Smooth muscle cell (in vitro differentiated cells): ENCODE measurements at regions not wholly inside any gene's neighbourhood (a gene's known extent, or its start where the extent isn't known, plus 50 kb on each side); places are given as distances from the start of the nearest gene placed in this dataset.

Source experiments
- DNase-seq: peaks from one replicate; lab custom pipeline; 2025; ENCODE audit not compliant: unreplicated experiment; lab: John Stamatoyannopoulos, UW
- H2AFZ ChIP-seq: fragments of 200-600 bp; sonication (generic); 2 replicates; pipeline ENCODE4 v1.6.0; 2016; ENCODE audit warnings: antibody characterized with exemption, low read depth, mild to moderate bottlenecking
- H3F3A ChIP-seq: fragments of 200-600 bp; sonication (generic); 2 replicates; pipeline ENCODE4 v1.6.0; 2017; ENCODE audit warnings: antibody characterized with exemption, low read depth
- H3K27ac ChIP-seq: fragments of 200-600 bp; sonication (generic); 2 replicates; pipeline ENCODE4 v1.5.1; 2016; ENCODE audit warnings: low read depth, mild to moderate bottlenecking
- H3K27me3 ChIP-seq: fragments of 200-600 bp; sonication (generic); 2 replicates; pipeline ENCODE4 v1.6.1; 2016; ENCODE audit warnings: low read depth, mild to moderate bottlenecking
- H3K36me3 ChIP-seq: fragments of 200-600 bp; sonication (generic); 2 replicates; pipeline ENCODE4 v1.5.1; 2016; ENCODE audit warnings: low read depth
- H3K4me1 ChIP-seq: fragments of 200-600 bp; sonication (generic); 2 replicates; pipeline ENCODE4 v1.5.1; 2016; ENCODE audit warnings: low read depth
- H3K4me2 ChIP-seq: fragments of 200-600 bp; sonication (generic); 2 replicates; pipeline ENCODE4 v1.6.0; 2016; ENCODE audit warnings: mild to moderate bottlenecking
- H3K4me3 ChIP-seq: fragments of 200-600 bp; sonication (generic); 2 replicates; pipeline ENCODE4 v1.5.1; 2016; ENCODE audit warnings: mild to moderate bottlenecking
- H3K79me2 ChIP-seq: fragments of 200-600 bp; sonication (generic); 2 replicates; pipeline ENCODE4 v1.6.0; 2016; ENCODE audit warnings: low read depth, mild to moderate bottlenecking
- H3K9ac ChIP-seq: fragments of 200-600 bp; sonication (generic); 2 replicates; pipeline ENCODE4 v1.6.0; 2016; ENCODE audit warnings: low read depth
- H3K9me3 ChIP-seq: fragments of 200-600 bp; sonication (generic); replicated peaks from 2 replicates; pipeline ENCODE4 v1.5.1; 2016; ENCODE audit warnings: low read depth
- H4K20me1 ChIP-seq: fragments of 200-600 bp; sonication (generic); 2 replicates; pipeline ENCODE4 v1.6.0; 2016; ENCODE audit warnings: low read depth
- CTCF ChIP-seq: fragments of 200-600 bp; sonication (generic); IDR thresholded peaks from 2 replicates; pipeline ENCODE4 v1.5.1; 2017; ENCODE audit warnings: borderline replicate concordance, mild to moderate bottlenecking, antibody characterized with exemption; ENCODE audit not compliant: insufficient read depth, poor library complexity, severe bottlenecking
- WGBS: methylation state at CpG from one replicate; pipeline ENCODE4 v1.1.7; 2016; ENCODE audit warnings: low lambda C conversion rate; 5-methylcytosine and 5-hydroxymethylcytosine counted together

- Histone ChIP-seq H3K27ac (no peak overlapping the region), H3K9me3 (no peaks in the 10 kb centered on the region), H4K20me1 (no peaks in the 10 kb centered on the region), H3F3A (no peaks in the 10 kb centered on the region), H3K4me1 (no peaks in the 10 kb centered on the region), H3K4me2 (no peak overlapping the region), H3K9ac (no peak overlapping the region), H3K36me3 (no peaks in the 10 kb centered on the region), H3K4me3 (no peak overlapping the region), H2AFZ (no peak overlapping the region), H3K27me3 (no peaks in the 10 kb centered on the region), H3K79me2 (no peaks in the 10 kb centered on the region)
- WGBS = 85% methylated on average over 1 of the region's 1 CpG
- no peak for DNase-seq
- TF ChIP-seq CTCF = no peak
These were observed 109.3 kb upstream of the TAF11L2 start for GRCh38 chr5:17388717-17389116.

GRCh38 chr5:17394086-17394485 is 103.9 kb upstream of the TAF11L2 start:
- Histone ChIP-seq H3K36me3 (no peaks in the 10 kb centered on the region), H3K27ac (no peak overlapping the region), H3K4me1 (no peaks in the 10 kb centered on the region), H3K27me3 (no peaks in the 10 kb centered on the region), H3K9me3 (no peaks in the 10 kb centered on the region), H2AFZ (no peak overlapping the region), H4K20me1 (no peaks in the 10 kb centered on the region), H3K4me2 (peak overlapping the region; percentile 56), H3F3A (peaks cover 10% of the 10 kb centered on the region), H3K9ac (no peak overlapping the region), H3K4me3 (no peak overlapping the region), H3K79me2 (no peaks in the 10 kb centered on the region)
- WGBS = 79% methylated on average over 1 of the region's 1 CpG
- no peak for DNase-seq
- TF ChIP-seq CTCF = no peak

GRCh38 chr5:17395106-17395880 is 102.7 kb upstream of the TAF11L2 start:
- no peaks in the 10 kb centered on the region for H3K36me3 ChIP-seq
- no peaks in the 10 kb centered on the region for H4K20me1 ChIP-seq
- 46% methylated on average over 5 of the region's 5 CpGs for WGBS
- H2AFZ ChIP-seq = no peak overlapping the region
- no peaks in the 10 kb centered on the region for H3K79me2 ChIP-seq
- peak overlapping the region; percentile 56 for H3K4me2 ChIP-seq
- peaks cover 10% of the 10 kb centered on the region for H3F3A ChIP-seq
- no peak overlapping the region for H3K9ac ChIP-seq
- peak overlapping the region; percentile 15 for H3K4me3 ChIP-seq
- peak overlapping the region; percentile 58 for H3K27ac ChIP-seq
- H3K4me1 ChIP-seq = peaks cover 5% of the 10 kb centered on the region
- no peaks in the 10 kb centered on the region for H3K27me3 ChIP-seq
- H3K9me3 ChIP-seq = no peaks in the 10 kb centered on the region
- DNase-seq = no peak
- TF ChIP-seq CTCF = no peak

- Histone ChIP-seq H3K27me3 (no peaks in the 10 kb centered on the region), H3K79me2 (no peaks in the 10 kb centered on the region), H4K20me1 (no peaks in the 10 kb centered on the region), H3K27ac (peak overlapping the region; percentile 58), H3K9ac (no peak overlapping the region), H3K36me3 (no peaks in the 10 kb centered on the region), H3K4me1 (peaks cover 15% of the 10 kb centered on the region), H2AFZ (no peak overlapping the region), H3K9me3 (no peaks in the 10 kb centered on the region), H3F3A (peaks cover 10% of the 10 kb centered on the region), H3K4me2 (peak overlapping the region; percentile 56), H3K4me3 (no peak overlapping the region)
- 46% methylated on average over 4 of the region's 4 CpGs for WGBS
- DNase-seq = no peak
- TF ChIP-seq CTCF = no peak
These were observed 101.8 kb upstream of the TAF11L2 start for GRCh38 chr5:17396247-17396646.
